H1 (cell line): ENCODE measurements at regions not wholly inside any gene's neighbourhood (a gene's known extent, or its start where the extent isn't known, plus 50 kb on each side); places are given as distances from the start of the nearest gene placed in this dataset.

Source experiments
- CTCF ChIA-PET: fragments of 300-600 bp; sonication (Branson Sonifier 250); formaldehyde crosslinking; loops from one replicate; lab custom pipeline; 2021; ENCODE audit not compliant: partially characterized antibody; lab: Charles Lee
- POLR2A ChIA-PET: fragments of 300-600 bp; sonication (Branson Sonifier 250); formaldehyde crosslinking; loops from one replicate; lab custom pipeline; 2021; ENCODE audit warnings: inconsistent platforms; ENCODE audit not compliant: partially characterized antibody; lab: Charles Lee
- DNase-seq, 2 experiments: peaks; one replicate each; pipeline versions ENCODE4 v3.0.0 to v3.0.0-alpha.2; 2010 to 2022; ENCODE audit warnings: low spot score in 2 of 2, low read depth in 1 of 2, mixed read lengths in 1 of 2
- FAIRE-seq: peaks from 2 replicates; lab custom pipeline; 2011; peaks lifted over from hg19 to GRCh38; lab: Jason Lieb, UNC
- H2AFZ ChIP-seq: 2 replicates; pipeline ENCODE4 v1.8.1; 2012; ENCODE audit warnings: low read length, inconsistent platforms
- H2AK5ac ChIP-seq: 2 replicates; pipeline ENCODE4 v1.6.1; 2013; ENCODE audit warnings: low read depth, low read length
- H2BK120ac ChIP-seq: replicated peaks from 2 replicates; pipeline ENCODE3; 2013; ENCODE audit warnings: low read depth, low read length, inconsistent platforms
- H2BK12ac ChIP-seq: 2 replicates; pipeline ENCODE4 v1.6.1; 2013; ENCODE audit warnings: low read depth, low read length
- H2BK15ac ChIP-seq: 2 replicates; pipeline ENCODE4 v1.6.1; 2013; ENCODE audit warnings: low read length
- H2BK20ac ChIP-seq: 2 replicates; pipeline ENCODE4 v1.6.1; 2013; ENCODE audit warnings: low read length
- H2BK5ac ChIP-seq: 2 replicates; pipeline ENCODE4 v1.6.1; 2013; ENCODE audit warnings: low read depth, low read length
- H3K14ac ChIP-seq: 2 replicates; pipeline ENCODE4 v1.6.1; 2013; ENCODE audit warnings: inconsistent platforms; ENCODE audit not compliant: insufficient read length
- H3K18ac ChIP-seq: 2 replicates; pipeline ENCODE4 v1.6.1; 2013; ENCODE audit warnings: low read length; ENCODE audit errors: extremely low read depth
- H3K23ac ChIP-seq: 2 replicates; pipeline ENCODE4 v1.6.1; 2013; ENCODE audit warnings: inconsistent platforms; ENCODE audit not compliant: insufficient read length
- H3K23me2 ChIP-seq: 2 replicates; pipeline ENCODE4 v1.6.1; 2013; ENCODE audit warnings: low read depth, low read length
- H3K27ac ChIP-seq: 2 replicates; pipeline ENCODE4 v1.6.1; 2011; ENCODE audit warnings: low read depth, low read length, inconsistent platforms
- H3K27me3 ChIP-seq, 4 experiments: replicated peaks in 1 of 4; 1 replicate in 1 of 4; 2 replicates in 3 of 4; pipeline versions ENCODE4 v1.6.1 to v1.8.1; 2011 to 2013; ENCODE audit warnings: low read length in 3 of 4, mild to moderate bottlenecking in 3 of 4, inconsistent platforms in 2 of 4, mixed read lengths in 2 of 4, moderate library complexity in 1 of 4; ENCODE audit not compliant: control insufficient read depth in 3 of 4, insufficient read depth in 3 of 4; ENCODE audit errors: extremely low read depth in 1 of 4
- H3K36me3 ChIP-seq, 4 experiments: 2 replicates each; pipeline versions ENCODE4 v1.6.1 to v1.8.1; 2011 to 2013; ENCODE audit warnings: mild to moderate bottlenecking in 4 of 4, low read length in 3 of 4, moderate library complexity in 2 of 4, control low read depth in 1 of 4, inconsistent platforms in 1 of 4; ENCODE audit not compliant: insufficient read depth in 4 of 4, control insufficient read depth in 2 of 4
- H3K4ac ChIP-seq: replicated peaks from 2 replicates; pipeline ENCODE3; 2013; ENCODE audit warnings: low read length, low read depth, mixed read lengths, inconsistent platforms; ENCODE audit not compliant: insufficient read length
- H3K4me1 ChIP-seq, 4 experiments: replicated peaks in 1 of 4; 1 replicate in 1 of 4; 2 replicates in 3 of 4; pipeline versions ENCODE4 v1.6.1 to v1.8.1; 2011 to 2013; ENCODE audit warnings: low read length in 3 of 4, inconsistent platforms in 2 of 4, mixed read lengths in 1 of 4; ENCODE audit not compliant: insufficient read depth in 4 of 4, control insufficient read depth in 3 of 4
- H3K4me2 ChIP-seq, 2 experiments: 2 replicates each; pipeline versions ENCODE4 v1.6.1 to v1.8.1; 2011 to 2013; ENCODE audit warnings: low read depth in 2 of 2, low read length in 2 of 2, control low read depth in 1 of 2, inconsistent platforms in 1 of 2, mild to moderate bottlenecking in 1 of 2; ENCODE audit not compliant: insufficient read depth in 1 of 2
- H3K4me3 ChIP-seq, 4 experiments: fragments of 200-600, 300-600 bp in 1 of 4; sonication (generic), shearing (Covaris generic), sonication (Bioruptor Twin) in 1 of 4; 2 replicates each; pipeline versions ENCODE4 v1.5.1 to v1.8.1; 2011 to 2016; ENCODE audit warnings: low read length in 4 of 4, low read depth in 3 of 4, control low read depth in 2 of 4, inconsistent platforms in 2 of 4, mild to moderate bottlenecking in 2 of 4, mixed read lengths in 1 of 4, moderate library complexity in 1 of 4; ENCODE audit not compliant: insufficient read depth in 2 of 4; ENCODE audit errors: extremely low read depth in 1 of 4
- H3K56ac ChIP-seq: replicated peaks from 2 replicates; pipeline ENCODE3; 2013; ENCODE audit warnings: low read depth, mild to moderate bottlenecking, mixed read lengths, low read length, inconsistent platforms; ENCODE audit not compliant: insufficient read length
- H3K79me1 ChIP-seq: 2 replicates; pipeline ENCODE4 v1.6.1; 2013; ENCODE audit warnings: low read depth, low read length, control low read depth
- H3K79me2 ChIP-seq, 2 experiments: 2 replicates each; pipeline versions ENCODE4 v1.6.1 to v1.8.1; 2012 to 2013; ENCODE audit warnings: low read length in 2 of 2, mild to moderate bottlenecking in 2 of 2, inconsistent platforms in 1 of 2; ENCODE audit not compliant: insufficient read depth in 2 of 2, control insufficient read depth in 1 of 2
- H3K9ac ChIP-seq, 4 experiments: replicated peaks in 1 of 4; 1 replicate in 1 of 4; 2 replicates in 3 of 4; pipeline versions ENCODE4 v1.6.1 to v1.8.1; 2011 to 2013; ENCODE audit warnings: low read depth in 3 of 4, low read length in 3 of 4, control low read depth in 2 of 4, mild to moderate bottlenecking in 2 of 4, moderate library complexity in 2 of 4, inconsistent platforms in 1 of 4; ENCODE audit errors: extremely low read depth in 1 of 4
- H3K9me3 ChIP-seq, 2 experiments: 2 replicates each; pipeline versions ENCODE4 v1.6.1 to v1.8.1; 2012 to 2013; ENCODE audit warnings: mild to moderate bottlenecking in 2 of 2, moderate library complexity in 2 of 2, control low read depth in 1 of 2, inconsistent platforms in 1 of 2, low read depth in 1 of 2, low read length in 1 of 2, mixed read lengths in 1 of 2; ENCODE audit not compliant: insufficient read depth in 2 of 2
- H4K20me1 ChIP-seq, 2 experiments: replicated peaks in 1 of 2; 2 replicates each; pipeline versions ENCODE3 to v1.8.1; 2011 to 2013; ENCODE audit warnings: inconsistent platforms in 2 of 2, low read length in 2 of 2, mild to moderate bottlenecking in 1 of 2; ENCODE audit not compliant: insufficient read depth in 2 of 2, control insufficient read depth in 1 of 2
- H4K5ac ChIP-seq: 2 replicates; pipeline ENCODE4 v1.6.1; 2013; ENCODE audit warnings: low read length, low read depth, mixed read lengths, inconsistent platforms; ENCODE audit not compliant: insufficient read length
- H4K8ac ChIP-seq: 2 replicates; pipeline ENCODE4 v1.8.0; 2013; ENCODE audit warnings: mild to moderate bottlenecking, moderate library complexity, low read length, inconsistent platforms; ENCODE audit not compliant: insufficient read depth; ENCODE audit errors: extremely low read depth
- H4K91ac ChIP-seq: replicated peaks from 2 replicates; pipeline ENCODE3; 2013; ENCODE audit warnings: low read length, mixed read lengths, inconsistent platforms; ENCODE audit not compliant: insufficient read length
- CEBPB ChIP-seq: IDR thresholded peaks from 2 replicates; pipeline ENCODE4 v1.6.1; 2012; ENCODE audit warnings: low read depth, low read length
- SUZ12 ChIP-seq: fragments of 200-600 bp; sonication (generic); IDR thresholded peaks from 2 replicates; pipeline ENCODE4 v1.6.1; 2012; ENCODE audit warnings: mild to moderate bottlenecking, inconsistent platforms, low read length, moderate library complexity, mixed read lengths
- WGBS, 2 experiments: shearing (Covaris generic) in 1 of 2; methylation state at CpG; one replicate each; pipeline versions ENCODE4 v1.1.6 to v1.1.7; 2013 to 2015; ENCODE audit warnings: low lambda C conversion rate in 2 of 2, mixed read lengths in 2 of 2, inconsistent platforms in 1 of 2, low coverage in 1 of 2, missing lambda C conversion rate in 1 of 2; ENCODE audit not compliant: insufficient replicate concordance in 2 of 2, insufficient coverage in 1 of 2, insufficient read length in 1 of 2; ENCODE audit errors: extremely low coverage in 1 of 2, missing lambda C conversion rate in 1 of 2; 5-methylcytosine and 5-hydroxymethylcytosine counted together

- H3K79me1 ChIP-seq: no peaks in the 10 kb centered on the region
- H3K4me1 ChIP-seq: peaks cover 0 to 1% (median 0%) of the 10 kb centered on the region in 4 experiments; a peak in 1 of 7 replicates
- no peak overlapping the region for H2AFZ ChIP-seq
- TF ChIP-seq CEBPB: no peak
- TF ChIP-seq SUZ12: no peak
- H3K23ac ChIP-seq: no peak overlapping the region
- H2BK5ac ChIP-seq: no peak overlapping the region
- H3K56ac ChIP-seq: no peak overlapping the region
- H3K9me3 ChIP-seq: no peaks in the 10 kb centered on the region
- H3K79me2 ChIP-seq: no peaks in the 10 kb centered on the region
- ChIA-PET CTCF (interaction anchor here (0.7 to 2.7 kb wide), 11 partner anchors 26 to 538 kb away, joined by 3 to 8 read pairs (median 3); no protein-coding TSS in a partner anchor), POLR2A (no interaction called here)
- H3K14ac ChIP-seq: no peak overlapping the region
- H2BK15ac ChIP-seq: no peak overlapping the region
- H3K36me3 ChIP-seq: no peaks in the 10 kb centered on the region; a peak in 1 of 8 replicates
- H2AK5ac ChIP-seq: no peak overlapping the region
- 91% methylated on average over 4 of the region's 4 CpGs; no CpG with 5 or more reads in 1 of the 2 experiments for WGBS, 2 experiments
- no peak overlapping the region for H4K8ac ChIP-seq
- FAIRE-seq: no peak
- H3K23me2 ChIP-seq: no peaks in the 10 kb centered on the region; the same call in 1 of the 2 replicates
- no peak overlapping the region for H3K4me3 ChIP-seq
- no peak overlapping the region for H4K5ac ChIP-seq
- no peak overlapping the region for H3K9ac ChIP-seq
- no peak overlapping the region for H3K4ac ChIP-seq
- no peak overlapping the region for H4K91ac ChIP-seq
- H3K27me3 ChIP-seq: no peaks in the 10 kb centered on the region; a peak in 3 of 7 replicates
- H2BK12ac ChIP-seq: no peak overlapping the region
- no peak overlapping the region for H3K18ac ChIP-seq
- no peaks in the 10 kb centered on the region for H4K20me1 ChIP-seq
- H2BK20ac ChIP-seq: no peak overlapping the region
- DNase-seq: no peak
- H2BK120ac ChIP-seq: no peak overlapping the region
- no peak overlapping the region for H3K27ac ChIP-seq
- no peak overlapping the region for H3K4me2 ChIP-seq
Observed at GRCh38 chr20:22696759-22697158, 112.4 kb upstream of the FOXA2 start.
